Ovary (tissue), 3 donors: ENCODE measurements at regions not wholly inside any gene's neighbourhood (a gene's known extent, or its start where the extent isn't known, plus 50 kb on each side); places are given as distances from the start of the nearest gene placed in this dataset.
"Not testable (repeated sequence)": the region's sequence is repeated elsewhere in the genome, so short reads cannot be mapped to it uniquely, and the experiment has no call there.

Experiments
- EP300 ChIP-seq: sonication (generic); formaldehyde crosslinking; IDR thresholded peaks from one replicate; pipeline ENCODE4 v1.6.1; 2017; ENCODE audit warnings: antibody characterized with exemption
- POLR2A ChIP-seq: fragments of 450-650 bp; IDR thresholded peaks from one replicate; pipeline ENCODE4 v1.6.1; 2017; ENCODE audit warnings: antibody characterized with exemption, mild to moderate bottlenecking, moderate library complexity
- TF ChIP-seq, protein P1 (sequence below), 3 donors: fragments of 450-650 bp in 2 of 3; fragments of 200-600 bp in 1 of 3; IDR thresholded peaks; one replicate each; pipeline versions ENCODE4 v1.5.1 to v1.8.0; 2016 to 2022; ENCODE audit warnings: antibody characterized with exemption in 3 of 3, mild to moderate bottlenecking in 1 of 3
- donor health status: DM: no; HTN: no; CAD: no.

DNA sequence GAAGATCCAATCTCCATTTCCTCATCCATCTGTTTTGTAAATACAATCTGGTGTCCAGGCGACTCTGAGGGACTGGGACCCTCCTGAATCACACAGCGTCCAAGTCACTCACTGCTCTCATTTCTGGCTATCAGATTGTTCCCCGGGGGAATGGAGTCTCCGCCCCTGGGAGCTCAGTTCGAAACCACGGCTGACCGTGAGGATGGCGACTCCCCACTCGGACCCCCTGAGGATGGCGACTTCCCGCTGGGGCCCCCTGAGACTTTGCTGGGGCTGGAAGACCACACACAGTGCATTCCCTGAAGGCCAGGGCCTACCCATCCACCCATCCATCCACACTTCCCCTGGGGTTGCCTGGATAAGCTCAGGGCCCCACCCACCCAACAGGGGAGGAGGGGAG lies 360.5 kb downstream of the BCL2L11 start:
- TF ChIP-seq, protein P1, sequence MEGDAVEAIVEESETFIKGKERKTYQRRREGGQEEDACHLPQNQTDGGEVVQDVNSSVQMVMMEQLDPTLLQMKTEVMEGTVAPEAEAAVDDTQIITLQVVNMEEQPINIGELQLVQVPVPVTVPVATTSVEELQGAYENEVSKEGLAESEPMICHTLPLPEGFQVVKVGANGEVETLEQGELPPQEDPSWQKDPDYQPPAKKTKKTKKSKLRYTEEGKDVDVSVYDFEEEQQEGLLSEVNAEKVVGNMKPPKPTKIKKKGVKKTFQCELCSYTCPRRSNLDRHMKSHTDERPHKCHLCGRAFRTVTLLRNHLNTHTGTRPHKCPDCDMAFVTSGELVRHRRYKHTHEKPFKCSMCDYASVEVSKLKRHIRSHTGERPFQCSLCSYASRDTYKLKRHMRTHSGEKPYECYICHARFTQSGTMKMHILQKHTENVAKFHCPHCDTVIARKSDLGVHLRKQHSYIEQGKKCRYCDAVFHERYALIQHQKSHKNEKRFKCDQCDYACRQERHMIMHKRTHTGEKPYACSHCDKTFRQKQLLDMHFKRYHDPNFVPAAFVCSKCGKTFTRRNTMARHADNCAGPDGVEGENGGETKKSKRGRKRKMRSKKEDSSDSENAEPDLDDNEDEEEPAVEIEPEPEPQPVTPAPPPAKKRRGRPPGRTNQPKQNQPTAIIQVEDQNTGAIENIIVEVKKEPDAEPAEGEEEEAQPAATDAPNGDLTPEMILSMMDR (IDR thresholded peaks at IDR 0.05), result not testable (repeated sequence)
- not testable (repeated sequence) for TF ChIP-seq POLR2A, EP300
